Astrocyte (in vitro differentiated cells and primary cell): ENCODE measurements at regions not wholly inside any gene's neighbourhood (a gene's known extent, or its start where the extent isn't known, plus 50 kb on each side); places are given as distances from the start of the nearest gene placed in this dataset.

ENCODE experiments used
- CTCF ChIP-seq: IDR thresholded peaks from 2 replicates; pipeline ENCODE4 v1.5.1; 2011; ENCODE audit warnings: low read depth, mild to moderate bottlenecking, inconsistent platforms, low read length, moderate library complexity; ENCODE audit not compliant: insufficient read depth
- EZH2 ChIP-seq: IDR thresholded peaks from 2 replicates; pipeline ENCODE4 v1.6.1; 2012; ENCODE audit warnings: mild to moderate bottlenecking, low read length, inconsistent platforms; ENCODE audit not compliant: insufficient read depth

GRCh38 chr12:126451809-126452208 is 1386.6 kb downstream of the AACS start:
- TF ChIP-seq CTCF (no peak), EZH2 (no peak)
